ENCODE measurements at regions not wholly inside any gene's neighbourhood (a gene's known extent, or its start where the extent isn't known, plus 50 kb on each side); places are given as distances from the start of the nearest gene placed in this dataset.

- no peak for TF ChIP-seq ZNF384 (IDR thresholded peaks at IDR 0.05)
- TF ChIP-seq SP1 (IDR thresholded peaks at IDR 0.05) = no peak
- TF ChIP-seq BHLHE40 (IDR thresholded peaks at IDR 0.05; ENCODE audit: borderline replicate concordance) = no peak
- no peak for TF ChIP-seq FOXM1 (IDR thresholded peaks at IDR 0.05; ENCODE audit: borderline replicate concordance)
- no peak for TF ChIP-seq PKNOX1 (IDR thresholded peaks at IDR 0.05)
- TF ChIP-seq FOXA1 (IDR thresholded peaks at IDR 0.05) = no peak
- TF ChIP-seq CTBP1 (IDR thresholded peaks at IDR 0.05; ENCODE audit: borderline replicate concordance) = no peak
- no peak for TF ChIP-seq SUZ12 (IDR thresholded peaks at IDR 0.05)
- TF ChIP-seq FOXK2 (IDR thresholded peaks at IDR 0.05) = no peak
Observed at GRCh38 chr1:208653426-208653825, 409.2 kb upstream of the PLXNA2 start.
